ENCODE measurements at regions not wholly inside any gene's neighbourhood (a gene's known extent, or its start where the extent isn't known, plus 50 kb on each side); places are given as distances from the start of the nearest gene placed in this dataset.

GRCh38 chr1:17887661-17888371 is 132.7 kb downstream of the ACTL8 start:
- TF ChIP-seq, protein P1, sequence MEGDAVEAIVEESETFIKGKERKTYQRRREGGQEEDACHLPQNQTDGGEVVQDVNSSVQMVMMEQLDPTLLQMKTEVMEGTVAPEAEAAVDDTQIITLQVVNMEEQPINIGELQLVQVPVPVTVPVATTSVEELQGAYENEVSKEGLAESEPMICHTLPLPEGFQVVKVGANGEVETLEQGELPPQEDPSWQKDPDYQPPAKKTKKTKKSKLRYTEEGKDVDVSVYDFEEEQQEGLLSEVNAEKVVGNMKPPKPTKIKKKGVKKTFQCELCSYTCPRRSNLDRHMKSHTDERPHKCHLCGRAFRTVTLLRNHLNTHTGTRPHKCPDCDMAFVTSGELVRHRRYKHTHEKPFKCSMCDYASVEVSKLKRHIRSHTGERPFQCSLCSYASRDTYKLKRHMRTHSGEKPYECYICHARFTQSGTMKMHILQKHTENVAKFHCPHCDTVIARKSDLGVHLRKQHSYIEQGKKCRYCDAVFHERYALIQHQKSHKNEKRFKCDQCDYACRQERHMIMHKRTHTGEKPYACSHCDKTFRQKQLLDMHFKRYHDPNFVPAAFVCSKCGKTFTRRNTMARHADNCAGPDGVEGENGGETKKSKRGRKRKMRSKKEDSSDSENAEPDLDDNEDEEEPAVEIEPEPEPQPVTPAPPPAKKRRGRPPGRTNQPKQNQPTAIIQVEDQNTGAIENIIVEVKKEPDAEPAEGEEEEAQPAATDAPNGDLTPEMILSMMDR (IDR thresholded peaks at IDR 0.05), result no peak
- no peak for DNase-seq
- Mint-ChIP-seq H3K27ac (no peak overlapping the region), H3K27me3 (peaks cover 4% of the 10 kb centered on the region), H3K4me1 (no peaks in the 10 kb centered on the region), H3K9me3 (no peaks in the 10 kb centered on the region), H3K4me3 (no peak overlapping the region), H3K36me3 (ENCODE audit: low read depth) (no peaks in the 10 kb centered on the region)
- no peak for ATAC-seq (ENCODE audit: low read depth)
- intact Hi-C loops (cut with micrococcal nuclease), result no loop called here
- POLR2A ChIA-PET, result no interaction called here
- CTCF ChIA-PET, result no interaction called here

- H3K9me3 Mint-ChIP-seq, result no peaks in the 10 kb centered on the region
- no peak for ATAC-seq (ENCODE audit: low read depth)
- DNase-seq, result no peak
- no peaks in the 10 kb centered on the region for H3K4me1 Mint-ChIP-seq
- POLR2A ChIA-PET, result no interaction called here
- no peak overlapping the region for H3K27ac Mint-ChIP-seq
- H3K27me3 Mint-ChIP-seq, result peaks cover 9% of the 10 kb centered on the region
- H3K4me3 Mint-ChIP-seq, result no peak overlapping the region
- H3K36me3 Mint-ChIP-seq (ENCODE audit: low read depth), result no peaks in the 10 kb centered on the region
- TF ChIP-seq, protein P1 (IDR thresholded peaks at IDR 0.05), result no peak
- intact Hi-C loops (cut with micrococcal nuclease), result no loop called here
- CTCF ChIA-PET, result no interaction called here
Observed at GRCh38 chr1:17890056-17890814, 135.1 kb downstream of the ACTL8 start.

GRCh38 chr1:17890815-17891191 is 135.7 kb downstream of the ACTL8 start:
- no peaks in the 10 kb centered on the region for H3K9me3 Mint-ChIP-seq
- ChIA-PET POLR2A (no interaction called here), CTCF (no interaction called here)
- TF ChIP-seq, protein P1 (IDR thresholded peaks at IDR 0.05), result no peak
- no peak overlapping the region for H3K27ac Mint-ChIP-seq
- intact Hi-C loops (cut with micrococcal nuclease), result no loop called here
- ATAC-seq (ENCODE audit: low read depth) (no peak), DNase-seq (no peak)
- H3K36me3 Mint-ChIP-seq (ENCODE audit: low read depth), result no peaks in the 10 kb centered on the region
- no peaks in the 10 kb centered on the region for H3K4me1 Mint-ChIP-seq
- H3K4me3 Mint-ChIP-seq, result no peak overlapping the region
- H3K27me3 Mint-ChIP-seq, result peaks cover 13% of the 10 kb centered on the region

DNA sequence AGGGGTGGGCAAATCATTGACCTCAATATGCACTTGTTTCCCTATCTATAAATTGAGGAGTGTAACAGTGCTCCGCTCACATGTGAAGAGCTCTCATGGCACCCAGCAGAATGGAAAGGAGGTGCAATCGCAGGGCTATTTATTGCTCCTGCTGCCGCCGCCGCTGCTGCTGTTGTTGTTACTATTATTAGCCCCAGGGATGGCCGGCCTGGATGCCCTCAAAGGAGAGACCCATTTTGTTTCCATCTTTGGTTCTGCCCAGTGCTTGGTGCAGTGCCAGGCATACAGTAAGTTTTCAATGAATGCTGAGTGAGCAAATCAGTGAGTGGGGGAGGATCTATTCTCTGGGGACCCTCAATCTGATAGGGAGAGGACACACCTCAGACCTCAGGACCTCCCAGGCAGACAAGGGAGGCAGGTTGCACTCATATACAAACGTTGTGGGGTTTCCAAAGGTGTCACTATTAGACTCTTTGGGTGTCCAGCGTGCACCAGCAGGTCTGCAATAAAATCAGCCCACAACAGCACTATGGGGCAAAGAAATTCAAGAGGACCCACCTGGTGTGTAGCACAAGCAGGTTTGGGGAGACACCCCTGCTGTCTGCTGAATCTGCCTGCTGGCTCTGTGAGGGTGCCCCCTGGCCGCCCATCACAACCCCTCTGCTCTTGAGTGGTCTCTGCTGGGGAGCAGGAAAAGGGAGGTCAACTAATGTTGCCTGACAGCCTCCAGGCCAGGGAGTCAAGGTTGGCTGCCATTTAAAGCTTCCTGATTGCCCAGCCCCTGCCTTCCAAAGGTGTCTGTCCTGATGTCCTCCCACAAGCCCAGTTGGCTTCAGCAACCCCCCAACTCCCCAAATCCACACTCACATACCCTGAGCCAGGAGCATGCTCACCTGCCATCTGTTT is 136.3 kb downstream of the ACTL8 start:
- POLR2A ChIA-PET, result no interaction called here

More for the DNA sequence above, 136.3 kb downstream of the ACTL8 start:
- no peaks in the 10 kb centered on the region for H3K36me3 Mint-ChIP-seq (ENCODE audit: low read depth)
- no peak overlapping the region for H3K27ac Mint-ChIP-seq
- ATAC-seq (ENCODE audit: low read depth) (no peak), DNase-seq (no peak)
- CTCF ChIA-PET, result no interaction called here
- no peaks in the 10 kb centered on the region for H3K4me1 Mint-ChIP-seq
- TF ChIP-seq, protein P1 (IDR thresholded peaks at IDR 0.05), result no peak
- peaks cover 18% of the 10 kb centered on the region for H3K27me3 Mint-ChIP-seq
- intact Hi-C loops (cut with micrococcal nuclease), result no loop called here
- no peak overlapping the region for H3K4me3 Mint-ChIP-seq
- no peaks in the 10 kb centered on the region for H3K9me3 Mint-ChIP-seq
